AG08395 (cell line): ENCODE measurements at regions not wholly inside any gene's neighbourhood (a gene's known extent, or its start where the extent isn't known, plus 50 kb on each side); places are given as distances from the start of the nearest gene placed in this dataset.
"Not testable (repeated sequence)": the region's sequence is repeated elsewhere in the genome, so short reads cannot be mapped to it uniquely, and the experiment has no call there.

Experiments used
- DNase-seq: peaks from one replicate; pipeline ENCODE4 v3.0.0; 2012; ENCODE audit warnings: mixed read lengths, low spot score

DNA sequence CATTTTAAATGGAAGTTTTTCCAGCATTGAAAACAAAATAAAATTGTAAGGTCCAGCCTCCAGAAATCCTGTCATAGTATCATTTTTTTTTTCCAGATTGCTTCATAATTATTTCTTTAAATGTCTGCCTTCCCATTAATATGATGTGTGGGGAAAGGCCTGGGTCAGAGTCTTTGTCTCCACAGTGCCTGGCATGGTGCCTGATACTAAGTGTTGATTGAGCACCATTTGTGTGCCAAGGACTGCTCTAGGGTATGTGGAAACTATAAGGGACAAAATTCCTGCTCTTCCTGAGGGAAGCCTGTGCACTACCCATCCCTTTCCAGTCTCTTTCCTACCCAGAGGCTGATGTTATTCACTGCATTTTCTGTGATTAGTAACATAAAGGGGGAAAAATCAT is 53.1 kb upstream of the BEND4 start:
- DNase-seq, result no peak

- no peak for DNase-seq
These were observed 64.2 kb upstream of the BEND4 start for GRCh38 chr4:42216664-42217063.

GRCh38 chr4:42225286-42225685 is 72.8 kb upstream of the BEND4 start:
- no peak for DNase-seq

DNA sequence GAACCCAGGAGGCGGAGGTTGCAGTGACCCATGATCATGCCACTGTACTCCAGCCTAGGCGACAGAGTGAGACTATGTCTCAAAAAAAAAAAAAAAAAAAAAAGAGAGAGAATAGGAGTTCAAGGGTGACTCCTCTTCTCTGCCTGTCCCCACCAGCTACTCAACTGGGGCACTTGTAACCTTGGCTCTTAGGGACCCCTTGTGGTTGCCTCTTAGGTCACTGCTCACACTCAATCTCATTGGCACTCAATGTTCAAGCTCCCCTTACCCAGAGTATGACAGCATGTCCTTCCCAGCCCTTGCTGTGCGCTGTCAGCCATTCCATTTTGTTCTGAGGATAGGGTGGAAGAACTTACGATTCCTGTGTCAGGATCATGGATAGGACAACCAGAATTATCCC is 82.4 kb upstream of the BEND4 start:
- DNase-seq, result no peak

DNA sequence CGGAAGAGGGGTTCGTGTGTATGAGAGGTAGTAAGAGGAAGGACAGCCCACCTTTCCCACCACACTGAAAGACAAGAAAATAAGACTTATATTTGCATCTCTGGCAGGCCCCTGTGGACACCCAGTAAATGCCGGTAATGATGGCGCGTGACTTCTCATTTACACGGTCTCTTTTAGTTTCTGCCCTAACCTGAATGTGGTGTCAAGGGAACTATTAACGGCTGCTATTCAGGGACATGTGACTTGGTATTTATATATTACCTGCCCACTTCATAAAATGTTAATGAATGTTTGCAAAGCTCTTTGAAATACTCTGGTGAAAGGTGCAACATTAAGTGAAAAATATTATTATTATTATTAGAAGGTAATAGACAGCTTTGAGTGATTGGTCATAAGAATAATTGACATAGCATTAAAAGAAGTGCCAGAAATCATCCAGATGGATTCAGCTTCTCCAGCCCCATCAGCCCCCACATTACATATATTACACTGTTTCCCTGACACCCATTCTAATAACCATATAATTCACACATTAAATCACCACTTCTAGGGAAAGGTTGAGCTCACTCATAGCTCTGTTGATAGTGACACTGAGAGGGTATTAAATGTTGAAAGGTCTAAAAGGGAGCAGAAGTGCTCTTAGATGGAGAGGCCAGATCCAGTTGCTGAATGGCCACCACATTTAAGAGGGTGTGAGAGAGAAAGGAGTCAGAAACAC is 83.0 kb upstream of the BEND4 start:
- no peak for DNase-seq

- no peak for DNase-seq
These were observed 84.6 kb upstream of the BEND4 start for GRCh38 chr4:42237010-42237409.

DNA sequence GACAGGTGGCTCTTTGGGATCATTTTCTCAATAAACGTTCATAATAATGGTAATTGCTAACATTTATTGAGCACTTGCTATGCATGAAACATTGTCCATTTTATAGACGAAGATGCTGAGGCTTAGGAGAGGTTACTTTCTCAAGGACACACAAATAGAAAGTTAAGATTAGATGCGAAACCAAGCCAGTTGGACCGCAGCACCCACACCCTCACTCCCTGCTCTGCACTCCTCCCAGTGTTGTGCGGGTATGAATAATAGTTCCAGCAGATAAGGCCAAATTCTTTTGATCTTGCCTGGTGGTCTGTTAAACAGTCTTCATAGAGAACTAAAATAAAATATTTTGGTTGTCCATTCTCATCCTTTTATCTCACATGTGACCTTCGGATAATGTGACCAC is 85.0 kb upstream of the BEND4 start:
- DNase-seq, result no peak

DNA sequence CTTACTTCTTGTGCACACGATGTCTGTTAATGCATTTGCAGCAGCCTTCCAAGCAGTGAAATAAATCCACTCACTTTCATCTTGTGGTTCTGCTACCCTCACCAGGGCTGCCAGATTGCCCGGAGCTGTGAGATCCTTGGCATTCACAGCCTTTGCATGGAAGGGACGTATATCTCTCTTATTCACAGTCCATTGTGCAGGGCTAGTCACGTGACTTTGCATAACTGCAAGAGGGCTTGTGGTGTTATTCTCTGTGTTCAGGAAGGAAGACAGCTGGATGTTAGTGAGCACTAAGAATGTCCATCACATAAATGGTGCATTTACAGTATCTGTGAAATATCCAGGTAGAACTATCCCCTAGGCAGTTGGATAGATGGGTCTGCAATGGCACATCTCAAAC is 96.5 kb upstream of the BEND4 start:
- DNase-seq, result no peak

DNA sequence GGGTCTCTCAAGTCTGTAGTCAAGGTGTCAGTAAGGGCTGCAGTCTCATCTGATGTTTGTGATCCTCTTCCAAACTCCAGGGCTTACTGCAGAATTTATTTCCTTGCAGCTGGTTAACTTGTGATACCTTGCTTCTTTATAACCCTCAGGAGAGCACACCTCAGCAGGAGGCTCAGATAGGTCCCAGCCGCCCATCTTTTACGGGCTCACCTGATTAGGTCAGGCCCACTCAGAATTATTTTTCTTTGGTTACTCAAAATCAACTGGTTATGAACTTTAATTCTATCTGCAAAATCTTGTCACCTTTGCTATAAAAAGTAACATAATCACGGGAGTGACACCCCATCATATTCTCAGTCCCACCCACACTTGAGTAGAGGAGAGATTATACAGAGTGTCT is 99.9 kb upstream of the BEND4 start:
- DNase-seq, result no peak

DNA sequence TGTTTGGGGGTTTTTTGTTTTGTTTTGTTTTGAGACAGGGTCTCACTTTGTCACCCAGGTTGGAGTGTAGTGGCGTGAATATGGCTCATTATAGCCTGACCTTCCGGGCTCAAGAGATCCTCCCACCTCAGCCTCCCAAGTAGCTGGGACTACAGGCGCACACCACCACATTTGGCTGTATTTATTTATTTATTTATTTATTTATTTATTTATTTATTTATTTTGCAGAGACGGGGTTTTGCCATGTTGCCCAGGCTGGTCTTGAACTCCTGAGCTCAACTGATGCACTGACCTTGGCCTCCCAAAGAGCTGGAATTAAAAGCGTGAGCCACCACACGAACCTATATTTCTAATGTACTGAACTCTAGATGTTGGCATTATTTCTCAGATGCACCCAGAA is 105.2 kb upstream of the BEND4 start:
- not testable (repeated sequence) for DNase-seq

DNA sequence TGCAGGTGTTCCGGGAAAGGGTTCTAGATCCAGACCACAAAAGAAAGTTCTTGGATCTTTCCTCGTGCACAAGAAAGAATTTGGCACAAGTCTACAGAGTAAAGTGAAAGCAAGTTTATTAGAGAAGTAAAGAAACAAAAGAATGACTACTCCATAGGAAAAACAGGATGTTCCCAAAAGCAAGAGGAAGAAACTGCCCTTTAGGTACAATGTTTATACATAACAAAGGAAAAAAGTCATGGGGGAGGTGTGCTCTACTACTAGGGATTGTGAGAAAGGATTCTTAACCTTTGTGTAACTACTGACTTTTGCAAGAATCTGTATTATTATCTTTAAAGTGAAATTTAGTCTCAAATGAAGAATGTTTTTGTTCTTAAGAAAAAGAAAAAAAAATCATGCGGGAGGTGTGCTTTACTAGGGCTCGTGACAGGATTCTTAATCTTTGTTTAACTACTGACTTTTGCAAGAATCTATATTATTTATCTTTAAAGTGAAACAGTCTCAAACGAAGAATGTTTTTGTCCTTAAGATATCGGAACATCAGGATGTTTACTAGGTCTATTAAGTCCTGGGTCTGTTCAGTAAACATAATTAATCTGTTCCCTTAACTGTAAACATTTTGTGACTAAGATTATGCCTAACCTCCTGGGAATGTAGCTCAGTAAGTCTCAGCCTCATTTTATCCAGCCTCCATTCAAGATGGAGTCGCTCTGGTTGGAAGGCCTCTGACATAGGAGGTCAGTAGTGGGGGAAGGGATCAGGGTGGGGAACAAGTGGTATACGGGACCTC is 110.4 kb upstream of the BEND4 start:
- DNase-seq, result no peak

- DNase-seq, result no peak
These were observed 113.5 kb upstream of the BEND4 start for GRCh38 chr4:42265782-42266602.

DNA sequence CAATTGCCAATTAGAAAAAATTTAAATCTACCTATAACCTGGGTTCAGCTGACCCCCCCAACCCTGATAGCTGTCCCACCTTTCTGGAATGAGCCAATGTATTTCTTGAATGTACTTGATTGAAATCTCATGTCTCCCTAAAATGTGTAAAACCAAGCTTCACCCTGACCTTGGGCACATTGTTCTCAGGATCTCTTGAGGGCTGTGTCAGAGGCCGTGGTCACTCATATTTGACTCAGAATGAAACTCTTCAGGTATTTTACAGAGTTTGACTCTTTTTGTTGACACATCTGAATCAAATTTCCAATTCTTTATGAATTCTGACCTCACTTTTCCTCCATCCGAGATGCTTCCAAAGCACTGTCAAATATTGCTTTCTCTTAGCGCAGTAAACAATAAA is 115.3 kb upstream of the BEND4 start:
- DNase-seq, result no peak

DNA sequence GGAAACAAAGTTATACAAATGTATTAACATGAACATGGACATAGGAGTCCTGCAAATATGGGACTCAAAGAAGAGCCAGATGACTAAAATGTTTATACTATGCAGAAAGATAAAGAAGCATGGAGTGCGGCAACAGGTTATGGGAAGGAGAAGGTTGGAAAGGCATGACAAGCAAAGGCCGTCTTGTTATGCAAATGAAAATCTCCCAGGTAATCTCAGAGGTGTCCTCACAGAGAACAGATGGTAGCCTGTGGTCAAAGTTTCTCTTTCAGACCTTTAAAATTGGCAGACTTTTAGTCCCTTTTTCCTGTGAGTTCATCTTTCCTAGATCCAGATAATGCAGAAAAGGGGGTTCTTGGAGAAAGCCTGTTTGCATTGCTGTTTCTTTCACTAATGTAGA is 116.4 kb upstream of the BEND4 start:
- DNase-seq, result no peak

DNA sequence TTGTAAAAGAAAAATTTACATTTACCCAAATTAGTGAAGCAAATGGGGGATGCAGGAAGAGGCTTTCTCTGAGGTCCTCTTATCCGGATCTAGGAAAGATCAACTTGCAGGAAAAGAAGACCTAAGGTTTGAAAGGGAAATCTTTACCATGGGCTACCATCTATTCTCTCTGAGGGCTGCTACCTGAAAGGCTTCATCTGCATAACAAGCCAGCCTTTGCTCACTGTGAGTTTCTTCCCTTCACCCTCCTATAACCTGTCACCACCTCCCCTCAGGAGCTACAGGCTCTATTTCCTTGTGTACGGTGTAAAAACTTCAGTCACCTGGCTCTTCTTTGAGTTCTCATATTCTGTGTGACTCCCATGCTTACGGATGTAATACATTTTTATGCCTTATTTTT is 118.6 kb upstream of the BEND4 start:
- no peak for DNase-seq

GRCh38 chr4:42277291-42277690 is 120.0 kb upstream of the SHISA3 start:
- DNase-seq, result no peak

- no peak for DNase-seq
These were observed 118.5 kb upstream of the SHISA3 start for GRCh38 chr4:42278709-42279324.

GRCh38 chr4:42280327-42281095 is 116.8 kb upstream of the SHISA3 start:
- peak; percentile 34 for DNase-seq

DNA sequence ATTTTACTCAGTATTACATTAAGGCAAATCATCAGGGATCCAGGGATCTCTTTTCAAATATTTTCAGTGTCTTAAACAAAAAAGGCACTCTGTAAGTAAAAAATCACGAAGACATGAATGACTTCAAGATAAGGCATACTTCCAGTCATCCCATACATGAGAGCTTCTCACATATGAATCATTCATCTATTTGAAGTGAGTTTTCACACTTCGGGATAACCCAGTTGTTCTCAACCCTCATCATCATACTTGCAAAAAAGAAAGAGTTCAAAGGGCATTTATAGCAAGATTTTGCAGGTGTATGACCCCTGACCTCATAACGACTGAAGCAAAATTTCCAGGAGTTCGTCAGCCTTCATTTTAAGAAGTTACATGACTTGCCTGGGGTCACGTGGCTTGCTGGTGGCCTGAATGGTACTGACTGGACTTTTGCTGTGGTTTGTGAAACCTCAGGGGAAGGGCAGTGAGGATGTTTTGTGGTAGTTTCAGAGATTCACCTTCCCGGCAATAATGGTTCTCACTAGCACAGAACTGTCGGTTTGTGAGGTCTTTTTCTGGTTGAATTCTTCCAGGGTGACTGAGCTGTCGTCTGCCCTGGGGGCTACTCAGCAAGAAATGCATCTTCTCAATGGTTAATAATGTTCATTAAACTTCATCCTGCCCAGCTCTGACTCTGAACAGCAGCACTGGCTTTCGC is 115.8 kb upstream of the SHISA3 start:
- no peak for DNase-seq

DNA sequence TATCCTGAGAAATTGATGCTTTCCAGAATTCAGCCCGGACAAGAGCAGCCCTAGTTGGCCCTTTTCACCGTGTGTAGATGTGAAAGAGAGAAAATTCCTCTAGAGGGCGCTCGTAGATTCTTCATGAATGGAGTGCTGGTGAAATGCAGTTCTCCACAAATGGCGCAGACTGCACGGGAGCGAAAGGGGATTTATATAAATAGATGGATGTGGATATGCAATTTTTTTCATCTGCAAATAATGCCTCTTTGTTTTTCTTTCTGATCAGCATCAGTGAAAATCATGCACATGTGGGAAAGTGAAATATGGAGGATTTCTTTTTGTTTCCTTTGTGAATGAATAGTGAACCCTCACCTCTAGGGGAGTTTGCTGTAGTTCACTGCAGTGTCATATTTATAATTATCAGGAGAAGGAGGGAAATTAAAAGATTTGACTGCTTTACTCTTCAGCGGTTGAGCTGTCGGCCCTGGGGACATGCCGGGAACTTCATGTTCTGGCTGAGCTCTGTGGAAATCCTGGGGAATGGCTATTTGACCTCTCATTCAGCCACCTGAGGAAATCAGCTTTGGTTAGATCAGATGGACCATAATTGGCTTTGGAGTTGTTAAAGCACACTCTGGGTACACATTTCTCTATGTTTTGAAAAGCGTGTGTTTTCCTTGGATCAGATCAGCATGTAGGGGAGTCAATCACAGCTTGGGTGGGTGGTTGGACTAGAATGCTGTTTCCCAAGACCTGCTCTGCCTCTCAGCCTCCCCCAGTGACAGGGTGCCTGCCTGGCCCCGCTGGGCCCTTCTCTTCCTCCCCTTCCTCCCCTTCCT is 115.0 kb upstream of the SHISA3 start:
- peak; percentile 70 for DNase-seq
